GM18861 (cell line): ENCODE measurements at regions not wholly inside any gene's neighbourhood (a gene's known extent, or its start where the extent isn't known, plus 50 kb on each side); places are given as distances from the start of the nearest gene placed in this dataset.
A peak's percentile ranks its signal among the peaks of the same experiment; 100 is the strongest.
"Not testable (repeated sequence)": the region's sequence is repeated elsewhere in the genome, so short reads cannot be mapped to it uniquely, and the experiment has no call there.

Experiments
- ATAC-seq: cut with Tn5 transposase; IDR thresholded peaks from one replicate; pipeline ENCODE4 v1.9.1; 2021; ENCODE audit not compliant: unreplicated experiment

GRCh38 chr6:86118271-86118670 is 475.6 kb upstream of the SYNCRIP start:
- no peak for ATAC-seq

- ATAC-seq = no peak
Observed at GRCh38 chr6:86107985-86108384, 465.3 kb upstream of the SYNCRIP start.

- ATAC-seq = no peak
Observed at GRCh38 chr6:86087954-86088353, 445.3 kb upstream of the SYNCRIP start.

- ATAC-seq = no peak
Observed at GRCh38 chr6:86079938-86080337, 437.3 kb upstream of the SYNCRIP start.

GRCh38 chr6:86070151-86070550 is 427.5 kb upstream of the SYNCRIP start:
- no peak for ATAC-seq

- ATAC-seq = not testable (repeated sequence)
Observed at GRCh38 chr6:86065002-86065401, 422.3 kb upstream of the SYNCRIP start.

- ATAC-seq = not testable (repeated sequence)
Observed at GRCh38 chr6:86057293-86057980, 414.8 kb upstream of the SYNCRIP start.

- ATAC-seq = no peak
Observed at GRCh38 chr6:86045038-86045437, 402.4 kb upstream of the SYNCRIP start.

GRCh38 chr6:86042214-86042613 is 399.5 kb upstream of the SYNCRIP start:
- ATAC-seq = no peak

GRCh38 chr6:86031713-86032112 is 389.0 kb upstream of the SYNCRIP start:
- ATAC-seq = no peak

GRCh38 chr6:86030875-86031274 is 388.2 kb upstream of the SYNCRIP start:
- ATAC-seq = peak; percentile 78

- ATAC-seq = no peak
Observed at GRCh38 chr6:86028776-86029175, 386.1 kb upstream of the SYNCRIP start.

- ATAC-seq = not testable (repeated sequence)
Observed at GRCh38 chr6:86026890-86027289, 384.2 kb upstream of the SYNCRIP start.

GRCh38 chr6:86017236-86017635 is 374.6 kb upstream of the SYNCRIP start:
- ATAC-seq = peak; percentile 74

GRCh38 chr6:86016567-86016966 is 373.9 kb upstream of the SYNCRIP start:
- no peak for ATAC-seq

- peak; percentile 35 for ATAC-seq
Observed at GRCh38 chr6:86016077-86016476, 373.4 kb upstream of the SYNCRIP start.

- ATAC-seq = peak; percentile 77
Observed at GRCh38 chr6:86012991-86013390, 370.3 kb upstream of the SYNCRIP start.

- no peak for ATAC-seq
Observed at GRCh38 chr6:86010915-86011786, 368.5 kb upstream of the SYNCRIP start.

- ATAC-seq = peak; percentile 75
Observed at GRCh38 chr6:85997206-85997605, 354.5 kb upstream of the SYNCRIP start.

GRCh38 chr6:85996034-85996375 is 353.3 kb upstream of the SYNCRIP start:
- no peak for ATAC-seq

GRCh38 chr6:85995339-85996033 is 352.8 kb upstream of the SYNCRIP start:
- no peak for ATAC-seq

- ATAC-seq = no peak
Observed at GRCh38 chr6:85986681-85987080, 344.0 kb upstream of the SYNCRIP start.
